HG03378 (cell line): ENCODE measurements at regions not wholly inside any gene's neighbourhood (a gene's known extent, or its start where the extent isn't known, plus 50 kb on each side); places are given as distances from the start of the nearest gene placed in this dataset.

ENCODE experiments used
- ATAC-seq: cut with Tn5 transposase; IDR thresholded peaks from one replicate; pipeline ENCODE4 v1.9.1; 2021; ENCODE audit warnings: mild to moderate bottlenecking, moderate library complexity; ENCODE audit not compliant: unreplicated experiment

DNA sequence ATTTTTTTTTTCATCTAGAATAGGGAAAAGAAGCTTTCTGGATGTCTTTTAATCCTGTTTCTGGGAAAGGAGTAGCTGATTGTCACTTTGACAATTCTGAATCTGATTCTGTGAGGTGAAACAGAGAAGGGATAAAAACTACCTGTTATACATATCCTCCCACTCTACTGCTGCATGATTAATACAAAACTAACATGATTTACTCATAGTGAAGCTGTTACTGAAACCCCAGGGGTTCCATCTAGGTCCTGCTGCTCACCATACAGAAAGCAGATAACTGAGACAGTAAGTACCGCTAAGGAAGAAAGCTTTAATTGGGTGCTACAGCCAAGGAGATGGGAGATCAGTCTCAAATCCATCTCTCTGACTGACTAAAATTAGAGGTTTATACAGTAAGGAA is 610.9 kb upstream of the ALCAM start:
- ATAC-seq = no peak

- ATAC-seq = no peak
These were observed 603.7 kb upstream of the ALCAM start for GRCh38 chr3:104763007-104763406.

DNA sequence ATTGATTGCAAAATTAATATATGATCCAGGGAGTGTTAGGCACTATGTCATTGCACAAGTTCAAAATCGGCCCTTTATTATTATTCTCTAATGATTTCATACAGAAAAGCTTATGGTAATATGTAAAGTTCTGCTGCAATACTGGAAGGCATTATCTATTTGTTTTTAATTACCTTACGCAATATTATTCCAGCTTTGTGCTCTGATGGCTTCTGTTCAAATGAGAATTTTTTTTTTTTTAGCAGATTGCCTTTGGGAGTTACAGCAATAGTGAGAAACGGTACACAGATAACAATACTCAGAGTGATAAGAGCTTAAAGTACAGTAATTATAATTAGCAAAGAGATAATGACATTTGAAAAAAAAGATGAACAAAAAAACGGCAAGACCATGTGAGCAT is 602.2 kb upstream of the ALCAM start:
- ATAC-seq = no peak

DNA sequence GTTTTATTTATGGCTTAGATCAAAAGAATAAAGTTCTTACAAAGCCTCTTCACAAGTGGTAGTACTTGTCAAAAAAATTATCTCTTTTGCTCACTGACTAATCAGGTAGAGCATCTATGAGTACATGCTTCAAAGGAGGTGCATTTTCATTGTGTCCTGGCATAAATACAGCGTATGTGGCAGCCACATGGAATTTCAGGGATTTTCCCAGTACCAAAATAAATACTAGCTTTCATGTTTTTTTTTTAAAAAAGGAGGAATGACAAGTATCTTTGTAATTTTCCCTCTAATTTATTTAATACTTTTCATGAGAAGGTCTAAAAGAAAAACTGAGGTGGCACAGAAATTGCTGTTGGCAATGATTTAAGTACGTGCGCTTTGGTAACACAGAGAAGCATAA is 597.8 kb upstream of the ALCAM start:
- no peak for ATAC-seq

- ATAC-seq = no peak
These were observed 587.4 kb upstream of the ALCAM start for GRCh38 chr3:104779324-104779723.

GRCh38 chr3:104781112-104781511 is 585.6 kb upstream of the ALCAM start:
- no peak for ATAC-seq

GRCh38 chr3:104785947-104786346 is 580.8 kb upstream of the ALCAM start:
- ATAC-seq = no peak

DNA sequence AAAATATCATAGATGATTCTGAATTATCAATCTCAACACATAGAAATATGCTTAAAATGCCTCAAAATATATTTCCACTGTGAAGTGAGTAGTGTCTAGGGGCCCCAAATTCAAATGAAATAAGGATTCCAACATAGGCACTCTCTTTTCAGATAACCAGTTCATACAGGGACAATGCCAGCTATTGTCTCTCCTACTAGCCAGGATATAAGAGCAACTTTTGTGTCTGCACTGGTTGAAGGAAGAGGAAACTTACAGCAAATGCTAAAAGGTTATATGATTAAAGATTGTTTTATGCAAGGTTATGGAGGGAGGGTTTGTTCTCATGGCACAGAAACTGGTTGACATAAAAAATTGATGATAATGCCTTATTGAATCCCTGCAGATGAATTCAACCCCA is 579.4 kb upstream of the ALCAM start:
- no peak for ATAC-seq

DNA sequence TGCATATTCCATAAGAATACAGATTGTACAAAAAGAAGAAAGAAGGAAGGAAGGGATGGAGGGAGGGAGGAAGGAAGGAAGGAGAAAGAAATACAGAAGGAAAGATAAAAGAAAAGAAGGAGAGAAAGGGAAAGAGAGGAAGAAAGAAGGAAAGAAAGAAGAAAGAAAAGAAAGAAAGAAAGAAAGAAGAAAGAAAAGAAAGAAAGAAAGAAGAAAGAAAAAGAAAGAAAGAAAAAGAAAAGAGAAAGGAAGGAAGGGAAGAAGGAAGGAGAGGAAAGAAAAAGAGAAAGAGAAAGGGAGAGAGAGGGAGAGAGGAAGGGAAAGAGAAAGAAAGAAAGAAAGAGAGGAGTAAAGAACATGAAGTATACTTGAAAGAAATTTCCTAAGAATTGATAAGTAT is 577.9 kb upstream of the ALCAM start:
- no peak for ATAC-seq

DNA sequence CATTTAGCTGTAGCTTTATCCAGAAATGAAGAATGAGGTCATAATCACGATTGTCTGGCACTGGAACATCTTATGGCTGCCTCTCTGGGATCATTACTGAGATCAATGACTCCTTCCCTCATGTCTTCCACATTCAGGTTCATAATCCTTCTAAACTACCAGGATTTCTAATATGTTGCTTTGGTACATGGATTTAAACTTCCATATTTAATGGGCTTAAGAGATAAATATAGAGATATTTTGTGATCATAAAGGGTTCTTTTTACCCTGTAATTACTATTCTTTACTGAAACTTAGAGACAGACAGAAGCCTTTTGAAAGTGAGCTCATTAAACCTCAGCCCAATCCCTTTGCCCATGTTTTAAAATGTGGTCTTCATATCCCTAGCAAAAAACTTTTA is 575.4 kb upstream of the ALCAM start:
- no peak for ATAC-seq

DNA sequence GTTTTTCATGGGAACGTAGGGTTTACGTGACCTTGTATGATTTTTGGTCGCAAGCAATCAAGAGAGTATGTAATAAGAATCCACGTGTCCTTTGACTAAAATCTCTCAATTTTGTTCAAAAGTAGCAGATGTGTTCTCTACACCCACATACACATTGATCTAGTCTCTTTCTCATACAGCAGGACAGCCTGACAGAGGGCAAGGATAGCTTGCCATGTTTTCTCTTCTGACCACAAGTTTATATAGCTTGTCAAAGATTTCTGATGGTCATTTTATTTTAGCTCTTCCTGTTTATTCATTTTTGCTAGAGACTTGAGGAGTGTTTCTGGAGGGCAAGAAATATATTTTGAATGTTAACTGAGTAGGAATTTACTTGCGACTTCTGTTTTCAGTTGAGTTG is 570.2 kb upstream of the ALCAM start:
- ATAC-seq = no peak

DNA sequence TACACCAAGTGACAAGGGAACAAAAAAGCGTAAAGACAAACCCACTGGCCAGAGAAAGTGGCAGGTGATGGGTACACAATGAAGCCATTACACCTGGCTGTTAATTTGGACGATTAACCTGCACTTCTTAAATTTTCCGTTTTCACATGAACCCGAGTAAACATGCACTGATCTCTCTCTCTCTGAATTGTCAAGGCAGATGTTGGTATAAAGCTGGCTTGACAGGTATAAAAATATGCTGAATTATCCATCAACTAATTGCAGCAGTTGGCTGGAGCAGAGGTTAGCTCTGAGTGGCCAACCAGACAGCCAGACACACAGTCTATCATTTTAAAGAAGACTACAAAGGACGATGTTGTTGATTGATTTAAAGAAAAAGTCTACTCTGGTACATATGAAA is 561.7 kb upstream of the ALCAM start:
- ATAC-seq = no peak

- no peak for ATAC-seq
These were observed 561.2 kb upstream of the ALCAM start for GRCh38 chr3:104805508-104805907.

DNA sequence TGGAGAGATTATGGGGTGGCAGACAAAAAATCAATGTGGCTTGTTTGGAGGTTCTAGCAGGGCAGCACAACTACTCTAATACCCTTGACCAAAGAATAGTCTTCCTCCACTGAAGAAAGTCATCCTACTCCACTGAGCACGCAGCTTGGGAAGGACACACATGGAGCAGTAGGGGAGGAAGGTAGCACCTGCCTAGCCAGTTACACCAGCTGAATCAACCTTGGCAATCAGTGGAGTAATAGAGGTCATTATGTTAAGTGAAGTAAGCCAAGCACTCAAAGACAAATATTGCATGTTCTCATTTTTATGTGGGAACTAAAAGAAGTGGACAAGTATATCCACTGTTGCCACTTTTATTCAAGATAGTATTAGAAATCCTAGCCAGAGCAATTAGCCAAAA is 555.8 kb upstream of the ALCAM start:
- no peak for ATAC-seq

- no peak for ATAC-seq
These were observed 550.7 kb upstream of the ALCAM start for GRCh38 chr3:104816008-104816407.

GRCh38 chr3:104816716-104817115 is 550.0 kb upstream of the ALCAM start:
- no peak for ATAC-seq

DNA sequence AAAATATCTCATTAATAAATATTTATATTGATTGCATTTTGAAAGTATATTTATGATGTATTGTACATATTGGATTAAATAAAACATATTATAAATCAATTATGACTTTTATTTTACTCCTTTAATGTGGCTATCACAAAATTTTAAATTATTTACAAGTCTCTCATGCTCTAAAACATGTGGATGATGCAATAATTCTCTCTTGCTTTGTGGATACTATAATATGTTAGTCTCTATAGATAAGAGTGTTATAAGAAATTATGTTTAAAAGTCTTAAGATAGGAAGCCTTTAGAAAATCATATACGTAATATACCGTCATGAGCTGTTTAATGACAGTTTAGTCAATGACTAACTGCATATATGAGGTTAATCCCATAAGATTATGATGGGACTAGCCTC is 547.4 kb upstream of the ALCAM start:
- no peak for ATAC-seq

GRCh38 chr3:104820959-104821358 is 545.8 kb upstream of the ALCAM start:
- no peak for ATAC-seq

DNA sequence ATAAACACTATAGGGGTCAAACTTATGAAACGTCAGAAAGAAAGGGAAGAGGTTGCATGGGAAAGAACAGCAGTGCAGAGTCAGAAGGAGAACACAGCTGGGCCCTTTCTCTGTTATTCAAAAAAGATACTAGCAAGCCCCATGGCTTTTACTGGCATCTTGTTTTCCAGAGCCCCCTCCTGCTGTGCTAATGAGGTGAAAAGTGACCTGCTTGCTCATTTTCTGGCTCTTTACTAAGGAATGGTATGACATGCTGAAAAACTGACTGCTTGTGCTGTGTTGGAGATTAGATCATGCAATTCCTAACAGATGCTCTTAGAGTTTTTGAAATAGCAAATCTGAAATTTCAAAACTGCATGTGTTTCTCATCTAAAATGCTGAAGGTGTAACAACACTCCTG is 541.6 kb upstream of the ALCAM start:
- no peak for ATAC-seq

GRCh38 chr3:104831071-104831470 is 535.6 kb upstream of the ALCAM start:
- ATAC-seq = no peak

- ATAC-seq = no peak
These were observed 534.2 kb upstream of the ALCAM start for GRCh38 chr3:104832530-104832929.

- no peak for ATAC-seq
These were observed 531.3 kb upstream of the ALCAM start for GRCh38 chr3:104835376-104835775.

GRCh38 chr3:104846270-104846669 is 520.4 kb upstream of the ALCAM start:
- no peak for ATAC-seq

DNA sequence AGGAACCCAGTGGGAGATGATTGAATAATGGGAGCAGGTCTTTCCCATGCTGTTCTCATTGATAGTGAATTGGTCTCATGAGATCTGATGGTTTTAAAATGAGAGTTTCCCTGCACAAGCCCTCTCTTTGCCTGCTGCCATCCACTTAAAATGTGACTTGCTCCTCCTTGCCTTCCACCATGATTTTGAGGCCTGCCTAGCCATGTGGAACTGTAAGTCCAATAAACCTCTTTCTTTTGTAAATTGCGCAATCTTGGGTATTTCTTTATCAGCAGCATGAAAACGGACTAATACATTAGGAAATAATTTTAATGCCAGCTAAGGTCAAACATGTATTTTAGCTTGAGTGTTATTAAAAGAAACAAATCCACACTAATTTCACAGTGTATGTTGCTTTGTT is 517.6 kb upstream of the ALCAM start:
- no peak for ATAC-seq
